Sigmoid colon (tissue), 4 donors: ENCODE measurements at regions not wholly inside any gene's neighbourhood (a gene's known extent, or its start where the extent isn't known, plus 50 kb on each side); places are given as distances from the start of the nearest gene placed in this dataset.

ENCODE experiments used
- CTCF ChIP-seq, 4 experiments: fragments of 450-650 bp in 3 of 4; fragments of 200-600 bp in 1 of 4; IDR thresholded peaks; one replicate each; pipeline ENCODE4 v1.5.1; 2016 to 2019; ENCODE audit warnings: antibody characterized with exemption in 4 of 4, mild to moderate bottlenecking in 3 of 4, moderate library complexity in 2 of 4
- EP300 ChIP-seq, 4 donors: sonication (generic); formaldehyde crosslinking; IDR thresholded peaks; one replicate each; pipeline ENCODE4 v1.6.1; 2017; ENCODE audit warnings: antibody characterized with exemption in 4 of 4
- POLR2AphosphoS5 ChIP-seq, 4 donors: sonication (generic); formaldehyde crosslinking; IDR thresholded peaks; one replicate each; pipeline ENCODE4 v1.6.1; 2017; ENCODE audit warnings: antibody characterized with exemption in 4 of 4

GRCh38 chr13:106660746-106661625 is 93.0 kb upstream of the ARGLU1 start:
- TF ChIP-seq EP300 (IDR thresholded peaks at IDR 0.05): no peak
- TF ChIP-seq CTCF (IDR thresholded peaks at IDR 0.05): no peak
- TF ChIP-seq POLR2AphosphoS5 (IDR thresholded peaks at IDR 0.05): no peak
